Esophagus squamous epithelium (tissue), 4 donors: ENCODE measurements at regions not wholly inside any gene's neighbourhood (a gene's known extent, or its start where the extent isn't known, plus 50 kb on each side); places are given as distances from the start of the nearest gene placed in this dataset.

Experiments
- CTCF ChIP-seq, 6 experiments: fragments of 450-650 bp in 4 of 6; fragments of 200-600 bp in 2 of 6; sonication (generic) in 2 of 6; IDR thresholded peaks; one replicate each; pipeline ENCODE4 v1.5.1; 2016 to 2019; ENCODE audit warnings: antibody characterized with exemption in 6 of 6, mild to moderate bottlenecking in 4 of 6, moderate library complexity in 4 of 6
- POLR2A ChIP-seq, 4 donors: fragments of 450-650 bp; IDR thresholded peaks; one replicate each; pipeline ENCODE4 v1.6.1; 2017; ENCODE audit warnings: antibody characterized with exemption in 4 of 4, mild to moderate bottlenecking in 4 of 4, moderate library complexity in 3 of 4

- TF ChIP-seq POLR2A (IDR thresholded peaks at IDR 0.05) (no peak), CTCF (IDR thresholded peaks at IDR 0.05) (no peak)
Measured at GRCh38 chr16:26578748-26579147, 488.0 kb upstream of the C16orf82 start.
